Common myeloid progenitor, CD34-positive (primary cell): ENCODE measurements at regions not wholly inside any gene's neighbourhood (a gene's known extent, or its start where the extent isn't known, plus 50 kb on each side); places are given as distances from the start of the nearest gene placed in this dataset.

Experiments used
- CTCF ChIA-PET: fragments of 350-600 bp; sonication (Branson Sonifier 250); formaldehyde crosslinking; loops from one replicate; lab custom pipeline; 2021; ENCODE audit warnings: antibody characterized with exemption; lab: Charles Lee
- POLR2A ChIA-PET: fragments of 350-600 bp; sonication (Branson Sonifier 250); formaldehyde crosslinking; loops from one replicate; lab custom pipeline; 2021; ENCODE audit warnings: antibody characterized with exemption; lab: Charles Lee
- DNase-seq, 3 donors: peaks; one replicate each; pipeline versions ENCODE4 v3.0.0 to v3.0.0-alpha.2; 2013
- H3K27ac ChIP-seq, 2 experiments: 1 replicate in 1 of 2; 2 replicates in 1 of 2; pipeline ENCODE4 v1.7.0; 2013; ENCODE audit warnings: inconsistent platforms in 2 of 2, low read length in 2 of 2, mild to moderate bottlenecking in 2 of 2, low read depth in 1 of 2, moderate library complexity in 1 of 2; ENCODE audit not compliant: severe bottlenecking in 2 of 2, insufficient read depth in 1 of 2, poor library complexity in 1 of 2
- H3K27me3 ChIP-seq, 5 experiments: replicated peaks in 2 of 5; 1 replicate in 3 of 5; 2 replicates in 2 of 5; pipeline versions ENCODE4 v1.6.1 to v1.7.0; 2013; ENCODE audit warnings: low read length in 4 of 5, mild to moderate bottlenecking in 2 of 5, moderate library complexity in 2 of 5, inconsistent platforms in 1 of 5; ENCODE audit not compliant: insufficient read depth in 5 of 5, control insufficient read depth in 4 of 5
- H3K36me3 ChIP-seq, 4 experiments: 1 replicate in 2 of 4; 2 replicates in 2 of 4; pipeline versions ENCODE4 v1.6.1 to v1.7.0; 2013; ENCODE audit warnings: low read length in 3 of 4, control low read depth in 1 of 4, mild to moderate bottlenecking in 1 of 4; ENCODE audit not compliant: control insufficient read depth in 4 of 4, insufficient read depth in 4 of 4
- H3K4me1 ChIP-seq, 4 experiments: 1 replicate in 3 of 4; 2 replicates in 1 of 4; pipeline versions ENCODE4 v1.6.1 to v1.7.1; 2013; ENCODE audit warnings: low read length in 3 of 4, mild to moderate bottlenecking in 3 of 4, control low read depth in 1 of 4, inconsistent platforms in 1 of 4, moderate library complexity in 1 of 4; ENCODE audit not compliant: control insufficient read depth in 4 of 4, insufficient read depth in 4 of 4; ENCODE audit errors: control extremely low read depth in 1 of 4
- H3K4me3 ChIP-seq, 7 experiments: 1 replicate in 4 of 7; 2 replicates in 3 of 7; pipeline versions ENCODE4 v1.5.1 to v1.7.0; 2013; ENCODE audit warnings: mild to moderate bottlenecking in 7 of 7, low read length in 6 of 7, moderate library complexity in 6 of 7, inconsistent platforms in 2 of 7, low read depth in 2 of 7, control low read depth in 1 of 7; ENCODE audit not compliant: insufficient read depth in 4 of 7, control insufficient read depth in 1 of 7; ENCODE audit errors: extremely low read depth in 1 of 7
- H3K9me3 ChIP-seq, 5 experiments: 1 replicate in 4 of 5; 2 replicates in 1 of 5; pipeline versions ENCODE4 v1.6.1 to v1.7.1; 2013; ENCODE audit warnings: low read length in 4 of 5, mild to moderate bottlenecking in 2 of 5, inconsistent platforms in 1 of 5, low read depth in 1 of 5, moderate library complexity in 1 of 5; ENCODE audit not compliant: control insufficient read depth in 4 of 5, insufficient read depth in 2 of 5; ENCODE audit errors: control extremely low read depth in 1 of 5
- whole genome bisulfite sequencing: methylation state at CpG from one replicate; pipeline ENCODE4 v1.1.5; 2013; ENCODE audit not compliant: insufficient coverage; 5-methylcytosine and 5-hydroxymethylcytosine counted together

- H3K36me3 ChIP-seq, result no peaks in the 10 kb centered on the region
- DNase-seq, result no peak
- H3K9me3 ChIP-seq, result no peaks in the 10 kb centered on the region
- CTCF ChIA-PET, result interaction anchor here (0.6 kb wide), 1 partner anchor 17 kb away, joined by 4 read pairs; no protein-coding TSS in a partner anchor
- peaks cover 0 to 6% (median 3%) of the 10 kb centered on the region in 5 experiments for H3K27me3 ChIP-seq
- H3K4me3 ChIP-seq, result no peak overlapping the region
- POLR2A ChIA-PET, result no interaction called here
- H3K27ac ChIP-seq, result no peak overlapping the region
- 100% methylated on average over 3 of the region's 5 CpGs for WGBS
- peaks cover 0 to 14% (median 6%) of the 10 kb centered on the region in 4 experiments for H3K4me1 ChIP-seq
Measured at GRCh38 chr10:10587744-10588393, 429.8 kb upstream of the CELF2 start.

- Histone ChIP-seq H3K27ac (no peak overlapping the region), H3K27me3 (peaks cover 0 to 6% (median 3%) of the 10 kb centered on the region in 5 experiments), H3K36me3 (no peaks in the 10 kb centered on the region), H3K4me1 (peaks cover 0 to 14% (median 6%) of the 10 kb centered on the region in 4 experiments), H3K9me3 (no peaks in the 10 kb centered on the region), H3K4me3 (no peak overlapping the region)
- CTCF ChIA-PET, result no interaction called here
- WGBS, result 0% methylated on average over 3 of the region's 4 CpGs
- POLR2A ChIA-PET, result no interaction called here
- peak; percentile 91 to 96 (median 94) for DNase-seq
Measured at GRCh38 chr10:10589540-10590303, 427.9 kb upstream of the CELF2 start.

GRCh38 chr10:10591715-10592341 lies 425.8 kb upstream of the CELF2 start:
- H3K4me3 ChIP-seq, result no peak overlapping the region
- peaks cover 0 to 6% (median 3%) of the 10 kb centered on the region in 5 experiments for H3K27me3 ChIP-seq
- no peak for DNase-seq
- ChIA-PET CTCF (no interaction called here), POLR2A (interaction anchor here (0.7 kb wide), 1 partner anchor 8 kb away, joined by 5 read pairs; no protein-coding TSS in a partner anchor)
- no peaks in the 10 kb centered on the region for H3K9me3 ChIP-seq
- peaks cover 0 to 14% (median 6%) of the 10 kb centered on the region in 4 experiments for H3K4me1 ChIP-seq
- WGBS, result 96% methylated on average over 5 of the region's 8 CpGs
- H3K36me3 ChIP-seq, result no peaks in the 10 kb centered on the region
- no peak overlapping the region for H3K27ac ChIP-seq

- POLR2A ChIA-PET, result no interaction called here
Measured at GRCh38 chr10:10596256-10596655, 421.4 kb upstream of the CELF2 start.

GRCh38 chr10:10598297-10598696 lies 419.4 kb upstream of the CELF2 start:
- CTCF ChIA-PET, result no interaction called here
- no peaks in the 10 kb centered on the region for H3K36me3 ChIP-seq
- DNase-seq, result no peak
- H3K9me3 ChIP-seq, result no peaks in the 10 kb centered on the region
- WGBS, result 94% methylated on average over 3 of the region's 5 CpGs
- H3K27ac ChIP-seq, result no peak overlapping the region
- H3K4me3 ChIP-seq, result no peak overlapping the region
- POLR2A ChIA-PET, result no interaction called here
- peaks cover 0 to 2% (median 0%) of the 10 kb centered on the region in 5 experiments for H3K27me3 ChIP-seq
- H3K4me1 ChIP-seq, result no peaks in the 10 kb centered on the region

More at GRCh38 chr10:10596256-10596655, 421.4 kb upstream of the CELF2 start:
- Histone ChIP-seq H3K9me3 (no peaks in the 10 kb centered on the region), H3K27me3 (peaks cover 0 to 4% (median 3%) of the 10 kb centered on the region in 5 experiments), H3K4me3 (no peak overlapping the region), H3K4me1 (no peaks in the 10 kb centered on the region), H3K27ac (no peak overlapping the region), H3K36me3 (no peaks in the 10 kb centered on the region)
- CTCF ChIA-PET, result no interaction called here
- WGBS, result 60% methylated on average over 1 of the region's 2 CpGs
- no peak for DNase-seq

GRCh38 chr10:10600004-10600403 lies 417.7 kb upstream of the CELF2 start:
- H3K9me3 ChIP-seq, result no peaks in the 10 kb centered on the region
- 100% methylated on average over 1 of the region's 5 CpGs for WGBS
- no peak overlapping the region for H3K4me3 ChIP-seq
- ChIA-PET CTCF (no interaction called here), POLR2A (interaction anchor here (0.6 kb wide), 1 partner anchor 30 kb away, joined by 5 read pairs; no protein-coding TSS in a partner anchor)
- H3K36me3 ChIP-seq, result no peaks in the 10 kb centered on the region
- no peaks in the 10 kb centered on the region for H3K4me1 ChIP-seq
- no peak overlapping the region for H3K27ac ChIP-seq
- peak in 2 of 3 donors; percentile 20 to 38 for DNase-seq
- no peaks in the 10 kb centered on the region for H3K27me3 ChIP-seq
